Fibroblast of villous mesenchyme (primary cell): ENCODE measurements at regions not wholly inside any gene's neighbourhood (a gene's known extent, or its start where the extent isn't known, plus 50 kb on each side); places are given as distances from the start of the nearest gene placed in this dataset.

Experiments used
- DNase-seq: peaks from one replicate; pipeline ENCODE4 v3.0.0-alpha.2; 2010; ENCODE audit warnings: low read depth
- H3K4me3 ChIP-seq: 2 replicates; pipeline ENCODE4 v1.5.1; 2011; ENCODE audit warnings: low read depth, mild to moderate bottlenecking, low read length
- CTCF ChIP-seq: IDR thresholded peaks from 2 replicates; pipeline ENCODE4 v1.5.1; 2012; ENCODE audit warnings: low read depth, mild to moderate bottlenecking, low read length; ENCODE audit not compliant: insufficient read depth

- DNase-seq, result peak; percentile 88
- no peak for TF ChIP-seq CTCF
Observed at GRCh38 chr11:47908198-47908597, 60.0 kb upstream of the NUP160 start.

GRCh38 chr11:47907499-47907898, 59.3 kb upstream of the NUP160 start:
- no peak for TF ChIP-seq CTCF
- peak; percentile 80 for DNase-seq
- no peak overlapping the region for H3K4me3 ChIP-seq

More at GRCh38 chr11:47908198-47908597, 60.0 kb upstream of the NUP160 start:
- no peak overlapping the region for H3K4me3 ChIP-seq

- H3K4me3 ChIP-seq, result no peak overlapping the region
- DNase-seq, result no peak
- TF ChIP-seq CTCF, result no peak
Observed at GRCh38 chr11:47906066-47906465, 57.9 kb upstream of the NUP160 start.

- TF ChIP-seq CTCF, result no peak
- peak; percentile 69 for DNase-seq
- no peak overlapping the region for H3K4me3 ChIP-seq
Observed at GRCh38 chr11:47905358-47906059, 57.4 kb upstream of the NUP160 start.

- DNase-seq, result no peak
- TF ChIP-seq CTCF, result no peak
- H3K4me3 ChIP-seq, result no peak overlapping the region
Observed at GRCh38 chr11:47904808-47905207, 56.7 kb upstream of the NUP160 start.

- H3K4me3 ChIP-seq, result no peak overlapping the region
- TF ChIP-seq CTCF, result no peak
- DNase-seq, result peak; percentile 74
Observed at GRCh38 chr11:47904048-47904447, 55.9 kb upstream of the NUP160 start.

GRCh38 chr11:47899801-47900200, 51.7 kb upstream of the NUP160 start:
- H3K4me3 ChIP-seq, result no peak overlapping the region
- no peak for TF ChIP-seq CTCF
- DNase-seq, result no peak
